Tibial nerve (tissue), 3 donors: ENCODE measurements at regions not wholly inside any gene's neighbourhood (a gene's known extent, or its start where the extent isn't known, plus 50 kb on each side); places are given as distances from the start of the nearest gene placed in this dataset.

Source experiments
- POLR2A ChIP-seq, 2 donors: fragments of 450-650 bp; IDR thresholded peaks; one replicate each; pipeline ENCODE4 v1.6.1; 2017; ENCODE audit warnings: antibody characterized with exemption in 2 of 2, mild to moderate bottlenecking in 2 of 2, moderate library complexity in 2 of 2
- TF ChIP-seq, protein P1 (sequence below), 5 experiments: fragments of 200-600 bp in 3 of 5; fragments of 450-650 bp in 2 of 5; sonication (generic) in 3 of 5; IDR thresholded peaks; one replicate each; pipeline ENCODE4 v1.5.1; 2016 to 2019; ENCODE audit warnings: antibody characterized with exemption in 5 of 5, mild to moderate bottlenecking in 3 of 5, moderate library complexity in 2 of 5

GRCh38 chr17:77748436-77748835 is 210.1 kb upstream of the TNRC6C start:
- TF ChIP-seq, protein P1, sequence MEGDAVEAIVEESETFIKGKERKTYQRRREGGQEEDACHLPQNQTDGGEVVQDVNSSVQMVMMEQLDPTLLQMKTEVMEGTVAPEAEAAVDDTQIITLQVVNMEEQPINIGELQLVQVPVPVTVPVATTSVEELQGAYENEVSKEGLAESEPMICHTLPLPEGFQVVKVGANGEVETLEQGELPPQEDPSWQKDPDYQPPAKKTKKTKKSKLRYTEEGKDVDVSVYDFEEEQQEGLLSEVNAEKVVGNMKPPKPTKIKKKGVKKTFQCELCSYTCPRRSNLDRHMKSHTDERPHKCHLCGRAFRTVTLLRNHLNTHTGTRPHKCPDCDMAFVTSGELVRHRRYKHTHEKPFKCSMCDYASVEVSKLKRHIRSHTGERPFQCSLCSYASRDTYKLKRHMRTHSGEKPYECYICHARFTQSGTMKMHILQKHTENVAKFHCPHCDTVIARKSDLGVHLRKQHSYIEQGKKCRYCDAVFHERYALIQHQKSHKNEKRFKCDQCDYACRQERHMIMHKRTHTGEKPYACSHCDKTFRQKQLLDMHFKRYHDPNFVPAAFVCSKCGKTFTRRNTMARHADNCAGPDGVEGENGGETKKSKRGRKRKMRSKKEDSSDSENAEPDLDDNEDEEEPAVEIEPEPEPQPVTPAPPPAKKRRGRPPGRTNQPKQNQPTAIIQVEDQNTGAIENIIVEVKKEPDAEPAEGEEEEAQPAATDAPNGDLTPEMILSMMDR (IDR thresholded peaks at IDR 0.05) = no peak
- no peak for TF ChIP-seq POLR2A (IDR thresholded peaks at IDR 0.05)
